GM21381 (cell line): ENCODE measurements at regions not wholly inside any gene's neighbourhood (a gene's known extent, or its start where the extent isn't known, plus 50 kb on each side); places are given as distances from the start of the nearest gene placed in this dataset.

ENCODE experiments used
- ATAC-seq: cut with Tn5 transposase; IDR thresholded peaks from one replicate; pipeline ENCODE4 v1.9.1; 2021; ENCODE audit warnings: mild to moderate bottlenecking, moderate library complexity; ENCODE audit not compliant: unreplicated experiment

- no peak for ATAC-seq
Measured at GRCh38 chr12:77504466-77504865, 326.2 kb upstream of the NAV3 start.

- ATAC-seq = no peak
Measured at GRCh38 chr12:77500089-77500488, 330.6 kb upstream of the NAV3 start.

GRCh38 chr12:77497647-77498046 lies 333.0 kb upstream of the NAV3 start:
- ATAC-seq = no peak

GRCh38 chr12:77496714-77497113 lies 334.0 kb upstream of the NAV3 start:
- no peak for ATAC-seq

- no peak for ATAC-seq
Measured at GRCh38 chr12:77494296-77494695, 336.4 kb upstream of the NAV3 start.

GRCh38 chr12:77493302-77494168 lies 337.2 kb upstream of the NAV3 start:
- ATAC-seq = no peak

- no peak for ATAC-seq
Measured at GRCh38 chr12:77492536-77492935, 338.2 kb upstream of the NAV3 start.

- ATAC-seq = no peak
Measured at GRCh38 chr12:77489331-77489970, 341.2 kb upstream of the NAV3 start.

- ATAC-seq = no peak
Measured at GRCh38 chr12:77488041-77488620, 342.6 kb upstream of the NAV3 start.

- ATAC-seq = no peak
Measured at GRCh38 chr12:77486872-77487271, 343.8 kb upstream of the NAV3 start.

GRCh38 chr12:77485961-77486854 lies 344.5 kb upstream of the NAV3 start:
- ATAC-seq = no peak

GRCh38 chr12:77481687-77482086 lies 349.0 kb upstream of the NAV3 start:
- no peak for ATAC-seq

- ATAC-seq = no peak
Measured at GRCh38 chr12:77477907-77478533, 352.7 kb upstream of the NAV3 start.

- ATAC-seq = no peak
Measured at GRCh38 chr12:77471801-77472200, 358.9 kb upstream of the NAV3 start.

GRCh38 chr12:77469578-77470333 lies 360.9 kb upstream of the NAV3 start:
- ATAC-seq = no peak

- ATAC-seq = no peak
Measured at GRCh38 chr12:77442633-77443032, 377.3 kb upstream of the E2F7 start.

GRCh38 chr12:77439749-77440148 lies 374.4 kb upstream of the E2F7 start:
- ATAC-seq = no peak

GRCh38 chr12:77438644-77439043 lies 373.3 kb upstream of the E2F7 start:
- ATAC-seq = no peak

- ATAC-seq = no peak
Measured at GRCh38 chr12:77437206-77437605, 371.8 kb upstream of the E2F7 start.
